C1 segment of cervical spinal cord (tissue), 14 donors: ENCODE measurements at regions not wholly inside any gene's neighbourhood (a gene's known extent, or its start where the extent isn't known, plus 50 kb on each side); places are given as distances from the start of the nearest gene placed in this dataset.
"Not testable (repeated sequence)": the region's sequence is repeated elsewhere in the genome, so short reads cannot be mapped to it uniquely, and the experiment has no call there.

Experiments
- DNase-seq, 14 donors: peaks; one replicate each; lab custom pipeline; 2025; lab: John Stamatoyannopoulos, UW

GRCh38 chr4:179225594-179225993 is 1783.4 kb upstream of the AGA start:
- no peak for DNase-seq

DNA sequence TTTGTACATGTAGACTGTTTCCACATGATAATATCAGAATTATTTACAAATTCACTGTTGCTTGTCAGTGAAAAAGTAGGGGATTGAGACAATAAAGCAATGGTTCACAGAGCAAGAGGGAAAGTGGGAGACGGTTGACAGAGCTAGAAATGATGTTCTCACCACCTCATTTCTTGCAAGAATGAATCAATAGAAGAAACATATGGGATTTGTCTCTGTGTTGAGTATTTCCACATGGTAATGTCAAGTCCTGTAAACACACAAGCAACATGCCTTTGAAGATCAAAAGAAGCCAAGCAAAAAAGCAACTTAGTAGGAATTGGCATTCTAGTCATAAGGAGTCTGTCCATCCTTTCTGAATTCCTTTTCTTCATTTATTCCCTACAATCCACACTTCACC is 1806.6 kb upstream of the AGA start:
- no peak for DNase-seq

DNA sequence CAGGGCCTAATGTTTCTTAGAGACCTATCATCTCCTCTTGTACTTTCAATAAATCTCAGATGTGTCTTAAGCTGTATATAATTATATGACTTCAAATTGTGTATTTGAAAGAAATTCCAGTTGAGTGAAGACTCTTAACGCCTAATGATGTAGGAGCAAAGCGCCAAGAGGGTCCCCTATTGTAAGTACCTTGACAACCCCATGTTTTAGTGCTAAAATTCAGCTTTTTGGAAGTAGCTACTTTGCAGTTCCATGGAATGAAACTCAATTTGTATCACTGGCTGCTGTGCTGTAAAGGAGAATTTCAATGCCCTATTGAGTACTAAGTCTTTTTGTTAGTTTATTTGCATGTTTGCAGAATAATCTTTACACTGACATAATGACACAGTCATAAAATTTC is 1826.6 kb upstream of the AGA start:
- DNase-seq: no peak

- DNase-seq: no peak
Observed at GRCh38 chr4:179272282-179272681, 1830.0 kb upstream of the AGA start.

DNA sequence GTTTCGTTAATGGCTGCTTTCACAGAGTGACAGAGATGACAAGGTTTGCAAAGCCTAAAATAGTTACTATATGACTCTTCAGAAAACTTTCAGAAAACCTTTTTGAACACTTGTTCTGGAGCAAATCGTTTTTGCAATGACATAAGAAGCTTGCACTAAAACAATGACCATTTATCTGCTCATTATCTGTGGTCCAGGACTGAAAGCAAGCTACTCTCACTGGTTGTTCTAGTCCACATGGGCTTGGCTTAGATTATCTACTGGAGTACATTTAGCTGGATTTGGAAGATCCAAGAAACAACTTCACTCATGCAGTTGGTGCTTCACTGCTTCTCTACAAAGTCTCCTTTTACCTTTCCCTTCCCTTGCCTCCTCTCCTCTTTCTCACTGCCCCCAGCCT is 1836.4 kb upstream of the AGA start:
- DNase-seq: no peak

DNA sequence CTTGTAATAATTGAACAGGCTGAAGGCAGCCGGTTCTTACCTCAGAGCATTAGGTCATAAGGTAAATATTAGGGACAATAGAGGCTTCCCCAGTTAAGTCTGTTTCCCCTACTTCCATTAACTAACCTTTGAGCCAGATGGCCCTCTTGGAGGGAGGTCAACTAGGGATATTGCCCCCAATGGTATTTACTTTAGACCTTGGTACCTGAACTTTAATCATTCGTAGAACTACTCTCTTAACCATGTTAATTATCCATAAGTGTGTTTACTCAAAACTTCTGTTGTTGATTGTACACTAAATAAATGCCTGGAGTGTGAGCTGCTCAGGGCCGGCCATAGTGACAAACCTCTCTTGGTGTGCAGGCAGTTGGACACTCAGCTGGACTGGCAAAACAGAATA is 1843.5 kb upstream of the AGA start:
- no peak for DNase-seq

- no peak for DNase-seq
Observed at GRCh38 chr4:179291657-179292056, 1849.4 kb upstream of the AGA start.

GRCh38 chr4:179292468-179292867 is 1850.2 kb upstream of the AGA start:
- DNase-seq: no peak

- no peak for DNase-seq
Observed at GRCh38 chr4:179307297-179308136, 1865.3 kb upstream of the AGA start.

DNA sequence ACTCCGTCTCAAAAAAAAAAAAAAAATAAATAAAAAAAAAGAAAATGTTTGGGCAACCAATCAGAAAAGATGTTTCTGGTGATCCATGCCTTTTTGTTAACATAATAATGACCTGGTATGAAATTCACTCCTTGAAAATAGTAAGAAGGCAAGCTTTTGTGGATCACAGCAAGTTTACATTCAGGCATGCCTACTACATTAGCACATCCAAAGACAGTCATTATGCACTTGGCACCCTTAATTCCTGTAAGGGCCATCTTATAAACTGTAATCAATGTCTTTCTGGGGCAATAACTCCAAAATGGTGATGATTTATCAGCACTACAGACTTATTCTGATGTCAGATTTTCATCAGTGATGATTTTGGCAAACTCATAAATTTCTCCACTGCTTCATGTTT is 1871.6 kb upstream of the AGA start:
- no peak for DNase-seq

- DNase-seq: no peak
Observed at GRCh38 chr4:179325181-179325580, 1882.9 kb upstream of the AGA start.

GRCh38 chr4:179328627-179329026 is 1886.4 kb upstream of the AGA start:
- DNase-seq: no peak

DNA sequence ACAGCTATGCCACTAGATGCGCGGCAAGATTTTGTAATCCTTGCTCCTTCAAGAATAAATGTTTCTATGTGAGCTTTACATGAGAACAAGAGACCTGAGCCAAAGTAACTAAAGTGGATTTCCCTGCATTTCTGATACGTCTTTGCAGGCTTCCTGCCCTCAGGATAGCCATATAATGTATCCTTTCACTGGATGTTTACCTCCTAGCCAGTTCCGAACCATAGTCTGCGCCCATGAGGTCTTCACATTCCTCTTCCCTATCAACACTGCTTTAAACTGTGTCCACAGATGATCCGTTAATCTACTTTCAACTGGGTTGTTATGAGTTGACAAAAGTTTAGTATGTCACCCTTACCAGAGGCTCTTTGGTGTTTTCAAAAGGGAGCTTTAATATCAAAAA is 1889.1 kb upstream of the AGA start:
- DNase-seq: no peak

DNA sequence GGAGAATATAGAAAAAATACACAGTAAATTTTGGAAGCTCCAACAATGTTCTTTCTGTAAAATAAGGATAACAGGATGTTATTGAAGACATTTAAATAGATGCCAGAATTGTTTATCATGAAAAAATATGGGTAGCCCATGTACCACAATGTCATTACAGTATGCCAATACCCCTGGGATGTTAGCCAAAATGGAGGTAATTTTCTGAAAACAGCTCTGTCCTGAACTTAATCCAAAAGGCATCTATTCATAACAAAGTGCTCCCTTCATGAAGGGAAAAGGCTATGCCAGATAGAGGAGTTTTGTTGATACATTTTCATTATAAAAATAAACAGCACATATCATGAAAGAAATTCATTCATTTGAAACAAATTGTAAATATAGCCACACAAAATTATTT is 1902.6 kb upstream of the AGA start:
- DNase-seq: no peak

GRCh38 chr4:179352221-179352620 is 1910.0 kb upstream of the AGA start:
- DNase-seq: no peak

DNA sequence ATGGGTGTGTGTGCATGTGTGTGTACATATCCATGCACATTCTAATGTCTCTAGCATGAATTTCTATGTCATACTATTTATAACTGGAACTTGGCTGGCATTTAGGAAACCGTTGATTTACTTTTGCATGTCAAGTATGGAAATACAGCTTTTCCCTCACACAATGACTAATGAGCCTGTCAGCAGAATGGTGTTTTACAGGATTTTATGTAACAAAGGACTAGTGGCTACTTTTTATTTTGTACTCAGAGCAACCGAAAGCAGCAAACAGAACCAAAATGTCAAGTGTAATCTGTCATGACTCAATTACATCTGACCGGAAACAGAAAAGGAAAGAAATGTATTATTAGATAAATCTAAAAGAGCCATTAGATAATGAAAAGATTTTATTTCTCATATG is 1911.5 kb upstream of the AGA start:
- DNase-seq: no peak

GRCh38 chr4:179361978-179362486 is 1919.8 kb upstream of the AGA start:
- no peak for DNase-seq

GRCh38 chr4:179365932-179366331 is 1923.7 kb upstream of the AGA start:
- DNase-seq: not testable (repeated sequence)

DNA sequence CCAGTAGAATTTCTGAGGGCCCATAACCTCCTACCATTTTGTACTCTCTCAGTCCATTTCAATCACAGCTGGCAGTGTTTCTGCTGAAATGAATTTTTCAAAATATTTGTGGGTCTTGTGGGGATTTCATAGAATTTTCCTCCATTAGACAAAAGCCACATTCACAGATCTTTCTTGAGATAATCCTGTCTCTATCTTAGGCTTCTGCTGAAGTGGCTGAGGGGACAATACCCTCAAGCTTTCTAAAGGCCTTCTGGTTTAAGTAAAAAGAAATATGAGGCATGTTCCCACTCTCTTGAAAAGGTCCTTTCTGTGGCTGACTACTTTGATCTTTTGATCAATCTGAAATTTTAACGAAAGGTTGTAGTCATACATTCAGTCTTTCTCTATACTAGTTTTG is 1930.0 kb upstream of the AGA start:
- DNase-seq: no peak

DNA sequence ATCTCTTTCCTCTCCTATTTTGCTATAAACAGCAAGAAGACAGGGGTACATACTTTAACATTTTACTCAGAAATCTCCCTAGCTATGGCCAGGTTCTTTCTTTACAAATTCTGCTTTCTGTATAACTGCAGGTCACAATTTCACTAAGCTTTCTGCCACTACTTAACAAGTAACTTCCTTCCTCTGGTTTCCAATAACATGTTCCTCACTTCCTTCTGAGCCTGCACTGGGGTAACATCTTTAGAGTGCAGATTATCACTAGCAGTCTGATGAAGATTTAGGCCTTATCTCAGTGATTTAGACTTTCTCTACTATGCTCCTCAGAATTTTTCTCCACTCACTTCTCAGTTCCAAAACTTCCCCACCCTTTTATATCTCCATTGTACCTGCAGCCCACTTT is 1930.5 kb upstream of the AGA start:
- DNase-seq: no peak

- DNase-seq: not testable (repeated sequence)
Observed at GRCh38 chr4:179378847-179379246, 1936.6 kb upstream of the AGA start.

DNA sequence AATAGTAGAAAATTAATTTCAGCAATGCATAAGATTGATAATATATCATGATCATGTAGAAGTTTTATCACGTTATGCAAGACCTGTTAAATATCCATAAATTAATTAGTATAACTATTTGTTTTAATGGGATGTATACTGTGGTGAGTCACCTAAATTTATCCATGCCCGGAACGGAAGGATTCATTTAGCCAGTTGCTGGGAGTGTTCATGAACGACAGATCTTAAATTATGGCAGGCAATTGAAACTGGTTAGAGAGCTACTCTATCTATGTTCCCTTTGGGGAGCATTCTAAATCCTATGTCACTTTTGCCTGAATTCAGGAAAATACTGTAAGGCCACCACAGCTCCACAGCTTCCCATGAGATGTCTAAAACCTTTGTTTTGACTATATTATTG is 1950.5 kb upstream of the AGA start:
- DNase-seq: no peak

DNA sequence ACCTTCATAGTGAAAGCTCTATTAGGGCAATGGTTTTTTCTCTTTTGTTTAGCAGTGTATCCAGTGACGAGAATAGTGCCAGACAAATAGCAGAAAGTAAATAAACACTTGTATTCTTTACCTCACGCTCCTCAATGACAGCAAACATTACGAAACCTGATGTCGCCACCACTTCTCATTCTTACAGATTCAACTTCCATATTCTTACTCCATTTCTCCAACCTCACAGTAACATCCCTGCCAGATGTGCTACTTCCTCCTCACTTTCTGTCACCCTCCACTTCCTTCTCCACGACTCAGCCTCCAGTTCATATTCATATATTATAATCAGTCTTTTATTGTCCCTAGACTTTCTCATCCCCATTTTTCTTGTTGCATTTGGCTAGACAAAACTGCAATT is 1956.2 kb upstream of the AGA start:
- no peak for DNase-seq
